D721Med (cell line): ENCODE measurements at regions not wholly inside any gene's neighbourhood (a gene's known extent, or its start where the extent isn't known, plus 50 kb on each side); places are given as distances from the start of the nearest gene placed in this dataset.

Experiments
- DNase-seq: peaks from one replicate; pipeline ENCODE4 v3.0.0; 2011; ENCODE audit warnings: low spot score; ENCODE audit not compliant: insufficient read length
- FAIRE-seq: peaks from 2 replicates; lab custom pipeline; 2011; peaks lifted over from hg19 to GRCh38; lab: Jason Lieb, UNC
- TF ChIP-seq, protein P1 (sequence below): IDR thresholded peaks from 2 replicates; pipeline ENCODE4 v1.5.1; 2012; ENCODE audit warnings: mild to moderate bottlenecking, control low read depth; ENCODE audit not compliant: insufficient read depth; ENCODE audit errors: missing control alignments

DNA sequence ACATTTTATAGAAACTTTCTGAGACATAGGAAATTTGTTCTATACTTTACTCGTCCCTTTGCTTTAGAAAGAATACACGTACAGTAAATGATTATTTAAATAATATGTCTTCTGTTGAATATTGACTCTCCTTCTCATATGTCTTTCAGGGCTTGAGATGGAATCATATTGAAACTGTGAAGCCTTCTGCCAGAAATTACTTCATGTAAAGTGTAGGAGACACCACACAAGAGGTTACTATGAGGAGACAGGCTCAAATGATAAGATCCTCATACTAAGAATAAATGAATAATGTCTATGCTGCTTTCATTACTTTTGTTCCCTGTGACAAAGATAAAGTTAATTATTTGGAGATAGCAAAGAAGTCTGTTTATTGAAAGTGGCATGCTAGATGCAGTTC, 1240.3 kb upstream of the MAP3K7 start:
- FAIRE-seq (no peak), DNase-seq (no peak)
- TF ChIP-seq, protein P1, sequence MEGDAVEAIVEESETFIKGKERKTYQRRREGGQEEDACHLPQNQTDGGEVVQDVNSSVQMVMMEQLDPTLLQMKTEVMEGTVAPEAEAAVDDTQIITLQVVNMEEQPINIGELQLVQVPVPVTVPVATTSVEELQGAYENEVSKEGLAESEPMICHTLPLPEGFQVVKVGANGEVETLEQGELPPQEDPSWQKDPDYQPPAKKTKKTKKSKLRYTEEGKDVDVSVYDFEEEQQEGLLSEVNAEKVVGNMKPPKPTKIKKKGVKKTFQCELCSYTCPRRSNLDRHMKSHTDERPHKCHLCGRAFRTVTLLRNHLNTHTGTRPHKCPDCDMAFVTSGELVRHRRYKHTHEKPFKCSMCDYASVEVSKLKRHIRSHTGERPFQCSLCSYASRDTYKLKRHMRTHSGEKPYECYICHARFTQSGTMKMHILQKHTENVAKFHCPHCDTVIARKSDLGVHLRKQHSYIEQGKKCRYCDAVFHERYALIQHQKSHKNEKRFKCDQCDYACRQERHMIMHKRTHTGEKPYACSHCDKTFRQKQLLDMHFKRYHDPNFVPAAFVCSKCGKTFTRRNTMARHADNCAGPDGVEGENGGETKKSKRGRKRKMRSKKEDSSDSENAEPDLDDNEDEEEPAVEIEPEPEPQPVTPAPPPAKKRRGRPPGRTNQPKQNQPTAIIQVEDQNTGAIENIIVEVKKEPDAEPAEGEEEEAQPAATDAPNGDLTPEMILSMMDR: no peak

DNA sequence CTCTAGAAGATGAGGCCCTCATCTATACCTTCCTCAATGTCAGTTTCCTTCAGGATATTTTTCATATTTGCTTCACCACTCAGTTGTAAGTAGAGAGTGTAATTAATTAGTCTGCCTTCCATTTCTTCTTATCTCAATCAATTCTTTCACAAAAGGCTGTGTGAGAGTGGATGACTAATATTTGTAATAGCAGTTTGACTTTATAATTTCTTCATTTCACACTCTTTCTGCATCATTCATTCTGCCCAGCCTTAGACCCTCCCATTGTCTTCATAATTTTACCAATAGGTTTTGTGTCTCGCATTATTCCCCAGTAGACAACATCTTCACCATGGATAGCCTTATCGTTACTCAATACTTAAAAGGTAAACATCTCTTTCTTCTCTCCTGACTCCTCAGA, 1239.3 kb upstream of the MAP3K7 start:
- no peak for DNase-seq
- no peak for FAIRE-seq
- TF ChIP-seq, protein P1: no peak

- TF ChIP-seq, protein P1: no peak
- FAIRE-seq (no peak), DNase-seq (no peak)
Measured at GRCh38 chr6:91824331-91824730, 1237.5 kb upstream of the MAP3K7 start.

DNA sequence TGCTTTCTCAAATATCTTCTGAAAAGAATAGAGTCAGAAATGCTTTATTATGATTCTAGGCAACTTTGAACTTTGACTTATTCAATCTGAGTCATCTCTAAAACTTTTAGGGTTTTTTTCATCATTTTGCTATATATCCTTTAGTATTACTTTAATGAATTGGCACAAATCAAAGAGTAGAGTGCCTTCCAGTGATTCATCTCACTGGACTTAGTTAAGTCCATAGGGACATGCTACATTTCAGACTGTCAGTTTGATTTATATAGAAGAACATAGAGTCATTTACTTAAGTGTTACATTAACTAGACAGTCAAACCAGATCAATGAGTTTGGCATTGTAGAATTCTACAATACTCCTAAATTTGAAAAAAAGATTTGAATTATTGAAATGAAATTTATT, 1235.7 kb upstream of the MAP3K7 start:
- FAIRE-seq (no peak), DNase-seq (no peak)
- TF ChIP-seq, protein P1: no peak

DNA sequence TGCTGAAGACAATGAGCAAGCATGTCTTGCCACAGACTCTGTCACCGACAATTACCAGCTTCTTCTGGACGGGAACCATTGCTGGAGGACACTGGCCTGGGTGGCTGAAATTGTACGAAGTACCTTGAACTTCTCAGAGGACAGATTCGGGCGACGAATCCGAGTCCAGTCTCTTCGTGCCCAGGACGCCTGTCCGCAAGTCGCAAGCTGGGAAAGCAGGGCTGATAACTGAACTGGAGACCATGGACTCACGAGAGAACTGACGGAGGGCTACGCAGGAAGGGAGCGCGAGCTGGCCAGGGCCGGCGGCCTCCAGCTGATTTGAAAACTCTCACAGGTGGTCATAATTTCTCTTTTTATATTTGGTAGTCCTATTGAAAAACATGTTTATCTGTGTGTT, 1229.5 kb upstream of the MAP3K7 start:
- FAIRE-seq: no peak
- DNase-seq: no peak

DNA sequence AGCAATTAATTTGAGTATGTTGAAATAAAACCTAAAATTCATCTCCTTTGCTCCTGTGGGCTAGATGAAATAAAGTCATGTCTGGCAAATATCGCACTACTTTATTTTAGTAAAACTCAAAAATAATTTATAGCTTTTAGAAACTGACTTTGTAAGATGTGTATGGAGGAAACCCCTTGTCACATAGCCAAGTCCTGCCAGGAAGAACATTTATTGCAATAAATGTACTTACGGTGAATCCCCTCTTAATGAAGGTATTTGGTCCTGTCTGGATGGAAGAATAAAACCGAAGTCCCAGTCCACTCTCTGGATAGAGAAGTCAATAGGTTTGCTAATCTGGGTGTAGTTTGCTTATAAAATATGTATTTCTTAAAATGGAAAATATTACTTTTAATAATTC, 1226.8 kb upstream of the MAP3K7 start:
- no peak for DNase-seq
- TF ChIP-seq, protein P1: no peak
- FAIRE-seq: no peak

More for the DNA sequence above, 1229.5 kb upstream of the MAP3K7 start:
- TF ChIP-seq, protein P1: no peak

- TF ChIP-seq, protein P1: no peak
- DNase-seq (no peak), FAIRE-seq (no peak)
Measured at GRCh38 chr6:91812596-91813274, 1225.9 kb upstream of the MAP3K7 start.
